HEK293T (cell line): ENCODE measurements at regions not wholly inside any gene's neighbourhood (a gene's known extent, or its start where the extent isn't known, plus 50 kb on each side); places are given as distances from the start of the nearest gene placed in this dataset.

Experiments
- BHLHE40 ChIP-seq: fragments of 450-650 bp; IDR thresholded peaks from 2 replicates; pipeline ENCODE4 v1.6.1; 2016; ENCODE audit warnings: mild to moderate bottlenecking, moderate library complexity, borderline replicate concordance
- FOXA1 ChIP-seq: fragments of 450-650 bp; IDR thresholded peaks from 2 replicates; pipeline ENCODE4 v1.6.1; 2016; ENCODE audit warnings: mild to moderate bottlenecking
- FOXK2 ChIP-seq: fragments of 450-650 bp; IDR thresholded peaks from 2 replicates; pipeline ENCODE4 v1.6.1; 2016; ENCODE audit warnings: mild to moderate bottlenecking
- FOXM1 ChIP-seq: fragments of 450-650 bp; IDR thresholded peaks from 2 replicates; pipeline ENCODE4 v1.6.1; 2017; ENCODE audit warnings: mild to moderate bottlenecking, borderline replicate concordance
- L3MBTL2 ChIP-seq: fragments of 450-650 bp; conservative IDR thresholded peaks from 2 replicates; pipeline ENCODE4 v1.6.1; 2016; ENCODE audit warnings: mild to moderate bottlenecking
- NFRKB ChIP-seq: fragments of 450-650 bp; IDR thresholded peaks from 2 replicates; pipeline ENCODE4 v1.6.1; 2016; ENCODE audit warnings: mild to moderate bottlenecking, moderate library complexity
- SP1 ChIP-seq: fragments of 450-650 bp; IDR thresholded peaks from 2 replicates; pipeline ENCODE4 v1.6.1; 2017

GRCh38 chr4:24218566-24218965 is 328.7 kb upstream of the PPARGC1A start:
- TF ChIP-seq FOXA1 (no peak), FOXK2 (no peak), NFRKB (no peak), BHLHE40 (no peak), SP1 (no peak), L3MBTL2 (no peak), FOXM1 (no peak)
